CD8-positive, alpha-beta memory T cell (primary cell): ENCODE measurements at regions not wholly inside any gene's neighbourhood (a gene's known extent, or its start where the extent isn't known, plus 50 kb on each side); places are given as distances from the start of the nearest gene placed in this dataset.

Source experiments
- CTCF ChIA-PET: fragments of 350-600 bp; sonication (Branson Sonifier 250); formaldehyde crosslinking; loops from one replicate; lab custom pipeline; 2021; ENCODE audit warnings: antibody characterized with exemption; lab: Charles Lee
- POLR2A ChIA-PET: fragments of 350-600 bp; sonication (Branson Sonifier 250); formaldehyde crosslinking; loops from one replicate; lab custom pipeline; 2021; ENCODE audit warnings: antibody characterized with exemption; lab: Charles Lee
- DNase-seq, 5 donors: peaks; one replicate each; pipeline versions ENCODE4 v3.0.0 to v3.0.0-alpha.2; 2020 to 2022; ENCODE audit warnings: mixed read lengths in 1 of 5
- H3K27ac ChIP-seq: one replicate; pipeline ENCODE4 v1.7.0; 2013; ENCODE audit warnings: low read depth, mild to moderate bottlenecking, low read length, moderate library complexity
- H3K27me3 ChIP-seq: 2 replicates; pipeline ENCODE4 v1.7.0; 2013; ENCODE audit warnings: low read length, mild to moderate bottlenecking; ENCODE audit not compliant: insufficient read depth, poor library complexity, severe bottlenecking
- H3K36me3 ChIP-seq: 2 replicates; pipeline ENCODE4 v1.7.0; 2013; ENCODE audit warnings: mild to moderate bottlenecking, low read length, moderate library complexity; ENCODE audit not compliant: insufficient read depth
- H3K4me1 ChIP-seq: 2 replicates; pipeline ENCODE4 v1.7.0; 2013; ENCODE audit warnings: mild to moderate bottlenecking, low read length, moderate library complexity; ENCODE audit not compliant: insufficient read depth
- H3K4me3 ChIP-seq: 2 replicates; pipeline ENCODE4 v1.7.0; 2013; ENCODE audit warnings: mild to moderate bottlenecking, low read length
- H3K9me3 ChIP-seq: 2 replicates; pipeline ENCODE4 v1.7.0; 2013; ENCODE audit warnings: mild to moderate bottlenecking, low read length
- H3K27ac Mint-ChIP-seq, 8 donors: one replicate each; pipeline ENCODE4 v1.8.0; 2020 to 2021; ENCODE audit warnings: mixed read lengths in 8 of 8, mild to moderate bottlenecking in 6 of 8, inconsistent platforms in 3 of 8, moderate library complexity in 3 of 8
- H3K27me3 Mint-ChIP-seq, 2 donors: one replicate each; pipeline ENCODE4 v1.8.0; 2020 to 2021; ENCODE audit warnings: mixed read lengths in 2 of 2, mild to moderate bottlenecking in 1 of 2, moderate library complexity in 1 of 2
- H3K36me3 Mint-ChIP-seq, 3 donors: one replicate each; pipeline ENCODE4 v1.8.0; 2020 to 2021; ENCODE audit warnings: mixed read lengths in 3 of 3, inconsistent platforms in 1 of 3, mild to moderate bottlenecking in 1 of 3
- H3K4me1 Mint-ChIP-seq, 3 donors: one replicate each; pipeline ENCODE4 v1.8.0; 2020 to 2021; ENCODE audit warnings: mixed read lengths in 3 of 3, inconsistent platforms in 1 of 3, mild to moderate bottlenecking in 1 of 3
- H3K4me3 Mint-ChIP-seq, 7 donors: one replicate each; pipeline ENCODE4 v1.8.0; 2020 to 2021; ENCODE audit warnings: mixed read lengths in 7 of 7, mild to moderate bottlenecking in 6 of 7, moderate library complexity in 4 of 7, inconsistent platforms in 2 of 7
- H3K9me3 Mint-ChIP-seq, 5 donors: one replicate each; pipeline ENCODE4 v1.8.0; 2020 to 2022; ENCODE audit warnings: mixed read lengths in 5 of 5, mild to moderate bottlenecking in 3 of 5, moderate library complexity in 2 of 5, inconsistent platforms in 1 of 5

DNA sequence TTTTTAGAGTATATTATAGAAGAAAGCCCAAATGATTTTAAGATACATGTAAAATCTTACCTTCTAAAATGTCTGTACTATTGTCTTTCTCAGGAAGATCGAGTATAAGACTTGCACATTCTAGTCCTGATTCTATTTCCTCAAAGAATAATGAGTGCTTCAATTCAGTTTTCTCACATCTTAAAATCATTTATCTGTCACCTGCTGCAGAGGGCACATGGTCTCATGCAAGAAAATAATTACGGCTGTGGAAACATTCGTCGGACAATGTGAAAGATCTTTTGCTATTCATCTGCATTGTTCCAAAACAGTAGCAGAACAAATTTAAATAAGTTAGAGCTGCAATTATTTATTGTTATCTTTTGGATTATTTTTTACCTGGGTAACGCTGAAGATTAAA lies 1403.5 kb downstream of the PCDH9 start:
- H3K9me3 ChIP-seq: no peaks in the 10 kb centered on the region
- H3K27me3 ChIP-seq: no peaks in the 10 kb centered on the region
- peaks cover 0 to 27% (median 8%) of the 10 kb centered on the region in 5 donors for H3K9me3 Mint-ChIP-seq
- no peak overlapping the region for H3K27ac Mint-ChIP-seq
- H3K4me1 Mint-ChIP-seq: no peaks in the 10 kb centered on the region
- H3K4me1 ChIP-seq: no peaks in the 10 kb centered on the region
- ChIA-PET CTCF (no interaction called here), POLR2A (no interaction called here)
- H3K36me3 ChIP-seq: no peaks in the 10 kb centered on the region
- H3K4me3 ChIP-seq: no peak overlapping the region
- no peak overlapping the region for H3K4me3 Mint-ChIP-seq
- H3K27ac ChIP-seq: no peak overlapping the region
- no peaks in the 10 kb centered on the region for H3K27me3 Mint-ChIP-seq
- H3K36me3 Mint-ChIP-seq: no peaks in the 10 kb centered on the region
- no peak for DNase-seq

GRCh38 chr13:65825039-65825438 lies 1405.1 kb downstream of the PCDH9 start:
- ChIA-PET CTCF (no interaction called here), POLR2A (no interaction called here)
- Mint-ChIP-seq H3K27ac (no peak overlapping the region), H3K4me3 (no peak overlapping the region), H3K9me3 (peaks cover 0 to 26% (median 8%) of the 10 kb centered on the region in 5 donors), H3K27me3 (no peaks in the 10 kb centered on the region), H3K36me3 (no peaks in the 10 kb centered on the region), H3K4me1 (no peaks in the 10 kb centered on the region)
- no peaks in the 10 kb centered on the region for H3K9me3 ChIP-seq
- no peak overlapping the region for H3K4me3 ChIP-seq
- H3K4me1 ChIP-seq: no peaks in the 10 kb centered on the region
- no peaks in the 10 kb centered on the region for H3K36me3 ChIP-seq
- DNase-seq: no peak
- H3K27ac ChIP-seq: no peak overlapping the region
- H3K27me3 ChIP-seq: no peaks in the 10 kb centered on the region

GRCh38 chr13:65808061-65808460 lies 1422.1 kb downstream of the PCDH9 start:
- CTCF ChIA-PET: no interaction called here
- Mint-ChIP-seq H3K4me3 (no peak overlapping the region), H3K4me1 (no peaks in the 10 kb centered on the region), H3K36me3 (no peaks in the 10 kb centered on the region), H3K9me3 (peaks cover 0 to 24% (median 9%) of the 10 kb centered on the region in 5 donors), H3K27ac (no peak overlapping the region), H3K27me3 (no peaks in the 10 kb centered on the region)
- no peak for DNase-seq
- H3K27ac ChIP-seq: no peak overlapping the region
- H3K9me3 ChIP-seq: no peaks in the 10 kb centered on the region
- H3K4me3 ChIP-seq: no peak overlapping the region
- no peaks in the 10 kb centered on the region for H3K27me3 ChIP-seq
- POLR2A ChIA-PET: no interaction called here
- H3K36me3 ChIP-seq: no peaks in the 10 kb centered on the region
- H3K4me1 ChIP-seq: no peaks in the 10 kb centered on the region

GRCh38 chr13:65803530-65804392 lies 1426.4 kb downstream of the PCDH9 start:
- Histone ChIP-seq H3K4me3 (no peak overlapping the region), H3K4me1 (no peaks in the 10 kb centered on the region), H3K27ac (no peak overlapping the region), H3K27me3 (no peaks in the 10 kb centered on the region), H3K9me3 (no peaks in the 10 kb centered on the region), H3K36me3 (no peaks in the 10 kb centered on the region)
- ChIA-PET CTCF (no interaction called here), POLR2A (no interaction called here)
- H3K4me1 Mint-ChIP-seq: no peaks in the 10 kb centered on the region
- no peak for DNase-seq
- H3K27ac Mint-ChIP-seq: no peak overlapping the region
- H3K4me3 Mint-ChIP-seq: no peak overlapping the region
- H3K36me3 Mint-ChIP-seq: no peaks in the 10 kb centered on the region
- peaks cover 4 to 35% (median 8%) of the 10 kb centered on the region in 5 donors for H3K9me3 Mint-ChIP-seq
- no peaks in the 10 kb centered on the region for H3K27me3 Mint-ChIP-seq

GRCh38 chr13:65789815-65790214 lies 1440.3 kb downstream of the PCDH9 start:
- POLR2A ChIA-PET: no interaction called here
- H3K9me3 ChIP-seq: no peaks in the 10 kb centered on the region
- CTCF ChIA-PET: no interaction called here

DNA sequence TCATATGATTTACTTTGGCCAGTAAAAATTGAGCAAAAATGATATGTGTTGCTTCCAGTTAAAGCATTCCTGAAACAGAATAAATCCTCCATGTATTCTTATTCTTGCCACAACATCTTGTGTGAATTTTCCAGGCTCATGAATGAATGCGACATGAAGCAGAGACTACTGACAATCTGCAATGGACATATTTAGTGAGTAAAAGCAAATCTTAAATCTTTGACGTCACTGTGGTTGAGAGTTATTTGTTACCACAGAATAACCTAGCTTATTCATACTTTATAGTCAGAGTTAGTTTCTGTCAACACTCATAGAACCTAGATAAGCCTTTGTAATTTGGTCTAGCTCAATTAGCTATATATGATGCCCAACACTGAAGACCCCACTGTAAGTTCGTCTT lies 1443.1 kb downstream of the PCDH9 start:
- no peak for DNase-seq
- CTCF ChIA-PET: no interaction called here
- Histone ChIP-seq H3K4me1 (no peaks in the 10 kb centered on the region), H3K9me3 (no peaks in the 10 kb centered on the region), H3K4me3 (no peak overlapping the region), H3K27ac (no peak overlapping the region), H3K27me3 (no peaks in the 10 kb centered on the region), H3K36me3 (no peaks in the 10 kb centered on the region)
- POLR2A ChIA-PET: no interaction called here
- no peak overlapping the region for H3K27ac Mint-ChIP-seq
- H3K9me3 Mint-ChIP-seq: peaks cover 0 to 21% (median 15%) of the 10 kb centered on the region in 5 donors
- H3K27me3 Mint-ChIP-seq: no peaks in the 10 kb centered on the region
- H3K4me1 Mint-ChIP-seq: no peaks in the 10 kb centered on the region
- no peaks in the 10 kb centered on the region for H3K36me3 Mint-ChIP-seq
- H3K4me3 Mint-ChIP-seq: no peak overlapping the region

More at GRCh38 chr13:65789815-65790214, 1440.3 kb downstream of the PCDH9 start:
- H3K4me1 ChIP-seq: no peaks in the 10 kb centered on the region
- no peak overlapping the region for H3K4me3 Mint-ChIP-seq
- no peaks in the 10 kb centered on the region for H3K27me3 ChIP-seq
- H3K4me1 Mint-ChIP-seq: no peaks in the 10 kb centered on the region
- no peaks in the 10 kb centered on the region for H3K36me3 Mint-ChIP-seq
- H3K27ac Mint-ChIP-seq: no peak overlapping the region
- DNase-seq: no peak
- H3K9me3 Mint-ChIP-seq: peaks cover 0 to 22% (median 7%) of the 10 kb centered on the region in 5 donors
- no peak overlapping the region for H3K27ac ChIP-seq
- H3K27me3 Mint-ChIP-seq: no peaks in the 10 kb centered on the region
- no peaks in the 10 kb centered on the region for H3K36me3 ChIP-seq
- H3K4me3 ChIP-seq: no peak overlapping the region

GRCh38 chr13:65784088-65784816 lies 1445.9 kb downstream of the PCDH9 start:
- H3K4me1 Mint-ChIP-seq: no peaks in the 10 kb centered on the region

GRCh38 chr13:65783383-65783782 lies 1446.8 kb downstream of the PCDH9 start:
- no peak overlapping the region for H3K27ac Mint-ChIP-seq
- no peaks in the 10 kb centered on the region for H3K27me3 Mint-ChIP-seq
- Histone ChIP-seq H3K4me1 (no peaks in the 10 kb centered on the region), H3K27me3 (no peaks in the 10 kb centered on the region), H3K9me3 (no peaks in the 10 kb centered on the region), H3K36me3 (no peaks in the 10 kb centered on the region), H3K27ac (no peak overlapping the region), H3K4me3 (no peak overlapping the region)
- ChIA-PET POLR2A (no interaction called here), CTCF (no interaction called here)
- no peaks in the 10 kb centered on the region for H3K4me1 Mint-ChIP-seq
- H3K36me3 Mint-ChIP-seq: no peaks in the 10 kb centered on the region
- DNase-seq: no peak
- H3K4me3 Mint-ChIP-seq: no peak overlapping the region
- H3K9me3 Mint-ChIP-seq: peaks cover 2 to 24% (median 11%) of the 10 kb centered on the region in 5 donors

More at GRCh38 chr13:65784088-65784816, 1445.9 kb downstream of the PCDH9 start:
- H3K4me3 ChIP-seq: no peak overlapping the region
- no peaks in the 10 kb centered on the region for H3K36me3 Mint-ChIP-seq
- H3K36me3 ChIP-seq: no peaks in the 10 kb centered on the region
- POLR2A ChIA-PET: no interaction called here
- no peaks in the 10 kb centered on the region for H3K27me3 ChIP-seq
- no peak for DNase-seq
- H3K27ac Mint-ChIP-seq: no peak overlapping the region
- no peaks in the 10 kb centered on the region for H3K4me1 ChIP-seq
- H3K27me3 Mint-ChIP-seq: no peaks in the 10 kb centered on the region
- H3K9me3 ChIP-seq: no peaks in the 10 kb centered on the region
- peaks cover 0 to 20% (median 13%) of the 10 kb centered on the region in 5 donors for H3K9me3 Mint-ChIP-seq
- CTCF ChIA-PET: no interaction called here
- H3K4me3 Mint-ChIP-seq: no peak overlapping the region
- no peak overlapping the region for H3K27ac ChIP-seq
